HG03460 (cell line): ENCODE measurements at regions not wholly inside any gene's neighbourhood (a gene's known extent, or its start where the extent isn't known, plus 50 kb on each side); places are given as distances from the start of the nearest gene placed in this dataset.

Source experiments
- ATAC-seq: cut with Tn5 transposase; IDR thresholded peaks from one replicate; pipeline ENCODE4 v1.9.1; 2021; ENCODE audit not compliant: unreplicated experiment

DNA sequence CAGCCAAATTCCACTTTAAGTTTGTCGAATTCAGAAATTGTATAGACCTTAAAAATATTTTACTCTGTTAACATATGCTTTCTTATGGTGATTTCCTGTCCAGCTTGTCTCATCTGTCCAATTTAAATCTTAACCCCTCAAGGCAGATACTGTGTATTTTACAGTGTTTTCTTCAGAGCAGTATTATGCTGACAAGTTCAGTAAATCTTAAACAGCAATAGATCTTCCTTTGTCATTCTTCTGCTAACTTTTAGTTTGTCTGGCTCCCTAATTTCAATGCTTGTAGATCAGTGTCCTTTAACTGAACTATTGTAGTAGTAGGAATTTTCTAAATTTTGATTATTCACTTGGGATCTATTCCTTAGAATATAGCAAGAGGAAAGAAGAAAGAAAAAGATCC is 52.8 kb upstream of the MEIS1 start:
- ATAC-seq = no peak

GRCh38 chr2:66379473-66379872 is 55.5 kb upstream of the MEIS1 start:
- no peak for ATAC-seq

DNA sequence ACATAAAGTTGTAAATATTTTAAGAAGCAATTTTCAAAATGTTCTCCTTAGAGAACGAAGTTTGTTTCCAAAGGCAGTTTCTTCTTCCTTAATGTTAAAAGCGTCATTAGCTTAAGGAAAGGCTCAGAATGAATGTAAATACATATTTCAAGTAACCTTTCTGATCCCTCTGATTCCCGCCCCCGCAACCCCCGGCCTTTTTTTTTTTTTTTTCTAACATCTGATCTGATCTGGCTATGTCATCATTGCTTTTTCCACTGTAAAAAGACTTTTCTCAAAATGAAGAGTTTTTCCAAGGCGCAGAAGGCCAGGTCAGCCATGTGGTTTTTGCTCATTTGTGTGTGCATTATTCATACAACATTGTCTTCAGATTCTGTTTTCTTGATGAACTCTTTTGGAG is 57.1 kb upstream of the MEIS1 start:
- ATAC-seq = no peak

DNA sequence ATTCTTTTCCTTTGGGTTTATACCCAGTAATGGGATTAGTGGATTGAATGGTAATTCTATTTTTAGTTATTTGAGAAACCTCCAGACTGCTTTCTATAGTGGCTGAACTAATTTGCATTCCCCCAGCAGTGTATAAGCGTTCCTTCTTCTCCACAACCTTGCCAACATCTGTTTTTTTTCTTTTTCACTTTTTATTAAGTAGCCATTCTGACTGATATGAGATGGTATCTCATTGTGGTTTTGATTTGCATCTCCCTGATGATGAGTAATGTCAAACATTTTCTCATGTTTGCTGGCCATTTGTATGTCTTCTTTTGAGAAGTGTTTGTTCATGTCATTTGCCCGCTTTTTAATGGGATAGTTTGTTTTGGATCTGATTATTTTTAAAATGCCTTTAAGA is 64.1 kb upstream of the MEIS1 start:
- no peak for ATAC-seq

DNA sequence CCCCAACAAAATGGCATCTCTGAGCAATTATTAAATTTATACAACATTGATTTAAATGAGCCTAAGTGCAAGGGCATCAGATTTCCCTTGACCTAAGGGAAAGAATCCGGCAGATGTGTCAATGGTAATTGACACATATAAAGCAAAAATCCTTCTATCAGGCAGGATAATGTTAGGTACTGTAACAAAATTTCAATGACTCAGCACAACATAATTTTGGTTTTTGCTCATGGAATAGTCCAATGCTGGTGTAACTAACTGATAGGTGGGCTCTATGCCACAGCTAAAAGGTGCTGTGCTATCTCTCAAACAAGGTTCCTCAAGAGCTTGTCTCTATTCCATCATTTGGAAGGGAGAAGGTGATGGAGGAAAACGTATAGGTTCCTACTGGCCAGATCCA is 68.3 kb upstream of the MEIS1 start:
- no peak for ATAC-seq

- no peak for ATAC-seq
Measured at GRCh38 chr2:66364495-66365333, 70.2 kb upstream of the MEIS1 start.

DNA sequence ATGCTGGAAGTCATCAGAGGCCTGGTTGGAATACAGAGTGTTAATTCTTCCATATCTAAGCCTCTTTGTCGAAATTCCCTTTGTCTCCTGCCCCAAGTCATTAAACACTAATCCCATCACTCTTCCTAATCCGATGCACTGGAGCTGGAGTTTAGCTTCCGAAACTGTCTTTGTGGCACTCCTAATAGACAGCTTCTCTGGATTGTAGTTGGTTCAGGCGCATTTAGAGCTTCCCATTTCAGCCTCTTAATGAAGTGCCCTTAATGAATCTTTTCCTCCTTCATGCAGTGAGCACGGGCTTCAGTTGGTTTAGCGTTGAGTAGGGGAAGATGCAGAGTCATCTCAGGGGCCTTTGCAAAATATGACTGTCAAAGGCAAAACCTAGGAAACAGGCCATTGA is 72.2 kb upstream of the MEIS1 start:
- ATAC-seq = no peak

- no peak for ATAC-seq
Measured at GRCh38 chr2:66346231-66346664, 88.7 kb upstream of the MEIS1 start.

DNA sequence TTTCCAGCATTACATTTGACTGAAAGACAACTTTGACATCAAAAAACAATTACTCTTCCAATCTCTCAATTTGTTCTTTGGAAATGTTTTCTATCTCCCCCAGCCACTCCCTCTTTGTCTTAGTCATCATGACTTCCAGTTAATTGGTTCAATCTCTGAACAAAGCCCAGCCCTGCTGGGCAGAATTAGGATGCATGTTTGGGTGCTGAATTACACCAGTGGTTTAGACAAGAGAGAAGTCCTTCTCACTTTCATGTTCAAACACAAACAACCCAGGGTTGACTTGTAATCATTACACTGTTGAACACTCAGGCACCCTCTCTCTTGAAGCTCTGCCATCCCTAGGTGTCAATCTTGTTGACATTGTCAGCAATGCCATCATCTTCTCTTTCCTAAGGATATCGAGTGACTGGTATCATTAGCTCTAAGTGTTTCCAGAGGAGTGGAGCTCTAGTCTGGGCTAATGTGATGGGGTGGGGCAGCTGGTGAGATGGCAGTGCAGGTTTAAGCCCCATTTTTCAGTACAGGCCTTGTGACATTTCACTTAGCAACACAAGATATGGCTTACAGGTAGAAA is 90.8 kb upstream of the MEIS1 start:
- ATAC-seq = no peak

GRCh38 chr2:66343259-66343658 is 91.7 kb upstream of the MEIS1 start:
- no peak for ATAC-seq

DNA sequence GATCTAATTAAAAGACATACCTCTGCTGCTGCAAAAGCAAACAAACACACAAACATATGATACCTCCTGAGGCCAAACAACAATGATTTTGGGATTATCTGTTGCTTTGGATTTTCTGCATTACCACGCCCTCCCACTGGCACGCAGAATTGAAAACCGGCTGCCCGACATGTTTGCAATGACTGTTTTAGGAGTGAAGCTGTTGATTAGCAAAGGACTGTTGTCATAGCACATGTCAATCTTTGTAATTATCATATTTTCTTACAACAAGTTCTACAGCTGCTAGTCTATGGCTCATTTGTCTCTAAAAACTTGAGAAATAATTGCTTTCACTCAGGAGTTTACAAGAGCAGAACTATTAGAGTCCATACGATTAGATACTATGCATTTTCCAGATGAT is 94.4 kb upstream of the MEIS1 start:
- no peak for ATAC-seq

- no peak for ATAC-seq
Measured at GRCh38 chr2:66334237-66335029, 100.5 kb upstream of the MEIS1 start.

GRCh38 chr2:66331176-66331575 is 103.7 kb upstream of the MEIS1 start:
- ATAC-seq = no peak

GRCh38 chr2:66329081-66329605 is 105.8 kb upstream of the MEIS1 start:
- no peak for ATAC-seq

- ATAC-seq = no peak
Measured at GRCh38 chr2:66327066-66327740, 107.7 kb upstream of the MEIS1 start.

- no peak for ATAC-seq
Measured at GRCh38 chr2:66324909-66325528, 109.9 kb upstream of the MEIS1 start.

DNA sequence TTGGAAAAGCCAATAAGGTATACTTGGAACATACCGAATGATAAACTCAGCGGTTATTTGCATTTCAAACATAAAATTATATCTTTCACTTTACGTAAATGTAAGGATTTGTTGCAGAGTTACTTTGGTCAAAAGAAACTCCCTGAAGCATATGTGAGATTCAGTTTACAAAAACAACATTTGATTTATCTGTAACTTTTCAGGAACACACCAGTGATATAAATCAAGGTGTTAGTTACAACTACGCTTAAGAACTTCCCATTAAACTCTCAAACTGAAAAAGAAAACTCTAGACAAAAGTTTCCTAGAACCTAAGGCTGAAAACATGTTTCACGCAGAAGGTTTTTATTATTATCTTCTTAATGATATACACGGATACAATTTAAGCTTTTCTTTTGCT is 110.6 kb upstream of the MEIS1 start:
- ATAC-seq = no peak

DNA sequence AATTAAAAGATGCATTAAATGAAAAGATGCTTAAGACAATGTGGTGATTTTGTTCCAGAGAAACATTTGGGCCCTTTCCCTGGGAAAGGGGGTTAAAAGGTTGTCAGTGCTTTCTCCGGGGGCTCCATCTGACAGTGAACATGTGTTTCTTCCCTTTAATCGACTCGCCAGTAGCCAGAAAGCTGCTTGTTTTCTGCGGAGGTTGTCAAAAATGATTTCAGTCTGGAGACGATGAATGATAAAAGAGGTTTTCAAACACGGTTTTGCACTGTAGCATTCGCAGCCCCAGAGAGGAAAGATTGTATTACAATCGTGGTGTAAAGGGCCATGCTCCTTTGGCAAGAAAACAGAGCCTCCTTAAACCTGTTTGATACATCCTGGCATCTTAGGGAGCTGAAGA is 111.5 kb upstream of the MEIS1 start:
- no peak for ATAC-seq

DNA sequence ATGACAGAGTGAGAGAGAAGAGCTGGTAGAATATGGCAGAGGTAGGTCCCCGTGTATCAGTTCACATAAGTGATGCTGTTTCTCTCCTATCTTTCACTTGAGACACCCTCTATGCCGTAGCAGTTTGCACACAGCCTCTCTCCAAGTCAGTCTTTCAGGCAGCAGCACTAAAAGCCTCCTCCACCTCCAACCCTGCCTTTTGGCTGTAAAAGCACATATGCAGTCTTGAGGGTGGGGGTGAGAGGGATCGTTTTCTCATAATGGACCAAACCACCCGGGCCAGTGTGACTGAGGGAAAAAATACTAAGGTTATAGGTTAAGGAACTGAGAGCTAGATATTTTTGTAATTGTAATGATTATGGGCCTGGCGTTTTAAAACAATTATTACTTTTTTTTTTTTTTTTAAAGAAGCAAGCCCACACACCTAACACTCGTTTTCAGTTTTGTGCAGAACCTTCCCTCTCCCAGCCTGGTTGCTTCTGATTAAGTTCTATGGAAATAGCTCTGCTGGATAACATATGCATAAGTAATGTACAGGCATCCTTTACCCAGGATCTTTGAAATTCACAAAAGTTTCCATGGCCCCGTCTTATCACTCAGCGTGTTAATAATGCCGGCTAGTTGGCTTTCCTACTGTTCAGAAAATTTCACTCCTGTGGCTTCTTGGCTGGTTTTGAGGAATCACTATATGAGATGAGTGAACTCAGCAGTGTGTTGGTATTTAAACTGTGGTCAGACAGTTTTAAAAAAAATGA is 112.2 kb upstream of the MEIS1 start:
- no peak for ATAC-seq

DNA sequence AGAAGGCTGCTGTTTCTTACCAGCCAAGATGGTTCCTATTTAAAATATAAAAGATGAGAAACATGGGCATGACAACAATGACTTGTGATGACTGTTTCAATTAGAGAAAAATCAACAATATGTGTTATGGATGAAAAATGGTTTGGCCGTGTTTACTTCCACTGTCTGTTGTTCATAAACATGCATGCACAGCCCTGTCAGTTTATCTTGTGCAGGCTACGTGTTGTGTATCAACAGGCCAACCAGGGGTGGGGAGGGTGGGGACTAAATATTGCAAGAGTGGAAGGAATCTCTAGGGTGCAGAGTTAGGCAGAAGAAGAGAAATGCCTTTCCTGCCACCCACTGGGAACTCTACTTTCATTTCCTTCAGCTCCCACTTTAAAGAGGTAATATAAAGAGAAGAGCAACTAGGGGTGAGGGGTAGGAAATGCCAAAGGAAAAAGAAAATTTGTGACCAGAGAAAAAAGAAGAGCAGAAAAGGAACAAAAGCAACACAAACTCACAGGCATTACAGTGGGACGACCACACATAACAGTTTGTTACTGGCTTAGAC is 116.8 kb upstream of the MEIS1 start:
- ATAC-seq = no peak
